Mesenchymal stem cell (in vitro differentiated cells and primary cell): ENCODE measurements at regions not wholly inside any gene's neighbourhood (a gene's known extent, or its start where the extent isn't known, plus 50 kb on each side); places are given as distances from the start of the nearest gene placed in this dataset.

Experiments used
- DNase-seq: peaks from one replicate; pipeline ENCODE4 v3.0.0-alpha.2; 2013
- H2AFZ ChIP-seq: one replicate; pipeline ENCODE4 v1.6.1; 2013; ENCODE audit warnings: low read depth, mild to moderate bottlenecking, control low read depth, inconsistent platforms, low read length, moderate library complexity
- H2AK5ac ChIP-seq: 2 replicates; pipeline ENCODE4 v1.6.1; 2013; ENCODE audit warnings: low read length, moderate library complexity, mild to moderate bottlenecking, inconsistent platforms; ENCODE audit not compliant: severe bottlenecking
- H2BK120ac ChIP-seq: one replicate; pipeline ENCODE4 v1.6.1; 2013; ENCODE audit warnings: low read depth, mild to moderate bottlenecking, inconsistent platforms, low read length, moderate library complexity
- H2BK12ac ChIP-seq, 2 experiments: one replicate each; pipeline ENCODE4 v1.6.1; 2013; ENCODE audit warnings: inconsistent platforms in 2 of 2, low read length in 2 of 2, mild to moderate bottlenecking in 2 of 2, moderate library complexity in 2 of 2, control low read depth in 1 of 2
- H2BK15ac ChIP-seq: one replicate; pipeline ENCODE4 v1.6.1; 2013; ENCODE audit warnings: mild to moderate bottlenecking, low read depth, inconsistent platforms; ENCODE audit not compliant: poor library complexity, severe bottlenecking
- H2BK5ac ChIP-seq: 2 replicates; pipeline ENCODE4 v1.6.1; 2013; ENCODE audit warnings: low read depth, mild to moderate bottlenecking, low read length, control low read depth, inconsistent platforms; ENCODE audit not compliant: poor library complexity, severe bottlenecking
- H3K14ac ChIP-seq, 2 experiments: one replicate each; pipeline ENCODE4 v1.6.1; 2013; ENCODE audit warnings: inconsistent platforms in 2 of 2, low read length in 2 of 2, control low read depth in 1 of 2, mild to moderate bottlenecking in 1 of 2, moderate library complexity in 1 of 2
- H3K18ac ChIP-seq, 2 experiments: one replicate each; pipeline ENCODE4 v1.6.1; 2013; ENCODE audit warnings: inconsistent platforms in 2 of 2, low read length in 2 of 2, control low read depth in 1 of 2, low read depth in 1 of 2, mild to moderate bottlenecking in 1 of 2
- H3K23ac ChIP-seq, 2 experiments: one replicate each; pipeline ENCODE4 v1.6.1; 2013; ENCODE audit warnings: inconsistent platforms in 2 of 2, low read length in 2 of 2, mild to moderate bottlenecking in 2 of 2, moderate library complexity in 2 of 2, control low read depth in 1 of 2
- H3K27ac ChIP-seq: 2 replicates; pipeline ENCODE4 v1.5.1; 2013; ENCODE audit warnings: mild to moderate bottlenecking, moderate library complexity, low read length, control low read depth, inconsistent platforms; ENCODE audit not compliant: poor library complexity, severe bottlenecking
- H3K27me3 ChIP-seq, 2 experiments: 2 replicates each; pipeline versions ENCODE4 v1.6.1 to v1.7.0; 2013; ENCODE audit warnings: low read length in 2 of 2, mild to moderate bottlenecking in 2 of 2, moderate library complexity in 2 of 2, control low read depth in 1 of 2, inconsistent platforms in 1 of 2; ENCODE audit not compliant: control insufficient read depth in 1 of 2, insufficient read depth in 1 of 2
- H3K36me3 ChIP-seq, 2 experiments: 2 replicates each; pipeline versions ENCODE4 v1.6.1 to v1.7.0; 2013; ENCODE audit warnings: low read length in 2 of 2, control low read depth in 1 of 2, inconsistent platforms in 1 of 2, low read depth in 1 of 2, mild to moderate bottlenecking in 1 of 2; ENCODE audit not compliant: insufficient read depth in 2 of 2, control insufficient read depth in 1 of 2
- H3K4ac ChIP-seq, 2 experiments: one replicate each; pipeline ENCODE4 v1.6.1; 2013; ENCODE audit warnings: inconsistent platforms in 2 of 2, low read length in 2 of 2, mild to moderate bottlenecking in 2 of 2, moderate library complexity in 2 of 2, control low read depth in 1 of 2, low read depth in 1 of 2
- H3K4me1 ChIP-seq: 2 replicates; pipeline ENCODE4 v1.6.1; 2013; ENCODE audit warnings: low read depth, low read length, control low read depth; ENCODE audit not compliant: control insufficient read depth, insufficient read depth
- H3K4me2 ChIP-seq: 2 replicates; pipeline ENCODE4 v1.6.1; 2013; ENCODE audit warnings: low read length, mild to moderate bottlenecking, inconsistent platforms; ENCODE audit not compliant: poor library complexity, severe bottlenecking
- H3K4me3 ChIP-seq, 2 experiments: 2 replicates each; pipeline versions ENCODE4 v1.5.1 to v1.7.0; 2013; ENCODE audit warnings: low read length in 2 of 2, mild to moderate bottlenecking in 2 of 2, control low read depth in 1 of 2, low read depth in 1 of 2; ENCODE audit not compliant: insufficient read depth in 1 of 2
- H3K79me1 ChIP-seq: replicated peaks from 2 replicates; pipeline ENCODE4 v1.6.1; 2013; ENCODE audit warnings: mild to moderate bottlenecking, control low read depth, low read length, inconsistent platforms; ENCODE audit not compliant: poor library complexity, severe bottlenecking
- H3K9ac ChIP-seq: 2 replicates; pipeline ENCODE4 v1.7.0; 2013; ENCODE audit warnings: mild to moderate bottlenecking, low read length, moderate library complexity
- H3K9me3 ChIP-seq: 2 replicates; pipeline ENCODE4 v1.7.0; 2013; ENCODE audit warnings: mild to moderate bottlenecking, low read length; ENCODE audit not compliant: control insufficient read depth
- H4K8ac ChIP-seq: one replicate; pipeline ENCODE4 v1.6.1; 2013; ENCODE audit warnings: inconsistent platforms, mild to moderate bottlenecking, low read length, moderate library complexity
- H4K91ac ChIP-seq: one replicate; pipeline ENCODE4 v1.6.1; 2013; ENCODE audit warnings: mild to moderate bottlenecking, low read length, inconsistent platforms
- WGBS: methylation state at CpG from one replicate; pipeline ENCODE4 v1.1.7; 2013; ENCODE audit warnings: mixed read lengths; 5-methylcytosine and 5-hydroxymethylcytosine counted together

DNA sequence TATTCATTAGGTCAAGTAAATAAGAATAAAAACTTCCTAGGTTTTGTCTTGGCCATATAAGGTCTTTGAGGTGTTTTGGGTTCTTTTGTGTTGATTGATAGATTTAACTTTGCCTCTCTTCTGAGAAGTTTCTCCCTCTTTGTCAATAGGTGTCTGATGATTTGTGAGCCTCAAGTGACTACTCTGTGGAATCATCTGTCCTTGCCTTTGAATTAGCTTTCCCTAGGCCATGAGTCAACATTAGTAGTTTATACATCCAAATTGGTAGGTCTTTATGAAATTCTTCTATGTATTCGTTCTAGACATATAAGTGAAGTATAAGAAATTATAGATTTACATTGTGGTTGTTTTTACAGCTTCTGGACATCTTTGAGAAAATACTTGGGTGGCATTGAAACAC lies 864.4 kb downstream of the USP25 start:
- Histone ChIP-seq H3K4me2 (no peak overlapping the region), H3K4me3 (no peak overlapping the region), H3K79me1 (no peaks in the 10 kb centered on the region), H3K4ac (no peak overlapping the region), H3K36me3 (peaks cover 0 to 6% of the 10 kb centered on the region in 2 experiments), H3K27ac (no peak overlapping the region), H2BK15ac (no peak overlapping the region), H2BK120ac (no peak overlapping the region), H4K8ac (no peak overlapping the region), H2BK5ac (no peak overlapping the region), H3K9ac (no peak overlapping the region), H3K4me1 (no peaks in the 10 kb centered on the region), H3K9me3 (no peaks in the 10 kb centered on the region), H3K27me3 (no peaks in the 10 kb centered on the region), H2BK12ac (no peak overlapping the region), H3K18ac (no peak overlapping the region), H2AFZ (no peak overlapping the region), H3K14ac (no peak overlapping the region), H4K91ac (no peak overlapping the region), H3K23ac (no peak overlapping the region), H2AK5ac (no peak overlapping the region)
- WGBS = 83% methylated on average over 1 of the region's 1 CpG
- no peak for DNase-seq

DNA sequence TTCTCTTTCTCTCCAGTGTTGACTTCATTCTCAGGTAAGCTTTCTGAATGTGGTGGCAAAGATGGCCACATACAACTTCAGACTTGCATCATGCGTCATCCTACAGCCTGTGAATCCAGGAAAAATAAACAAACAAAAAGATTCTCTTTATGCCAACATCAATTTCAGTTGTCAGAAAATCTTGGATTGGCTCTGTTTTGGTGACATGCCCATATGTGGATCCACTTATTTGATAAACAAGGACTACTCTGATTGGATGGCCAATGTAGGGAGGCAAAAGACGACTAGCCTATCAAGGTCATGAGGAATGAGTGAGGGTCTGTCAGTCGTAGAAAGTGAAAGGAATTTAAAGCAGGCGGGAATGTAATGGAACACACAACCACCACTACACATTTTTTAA lies 866.6 kb downstream of the USP25 start:
- Histone ChIP-seq H3K4me3 (no peak overlapping the region), H3K27ac (no peak overlapping the region), H3K9ac (no peak overlapping the region), H3K18ac (no peak overlapping the region), H3K14ac (no peak overlapping the region), H2AK5ac (no peak overlapping the region), H2AFZ (no peak overlapping the region), H2BK120ac (no peak overlapping the region), H2BK5ac (no peak overlapping the region), H3K23ac (no peak overlapping the region), H3K4me1 (no peaks in the 10 kb centered on the region), H3K4ac (no peak overlapping the region), H3K9me3 (no peaks in the 10 kb centered on the region), H3K36me3 (peaks cover 0 to 6% of the 10 kb centered on the region in 2 experiments), H3K27me3 (no peaks in the 10 kb centered on the region), H4K8ac (no peak overlapping the region), H2BK12ac (no peak overlapping the region), H2BK15ac (no peak overlapping the region), H3K4me2 (no peak overlapping the region), H3K79me1 (no peaks in the 10 kb centered on the region), H4K91ac (no peak overlapping the region)
- 89% methylated on average over 1 of the region's 4 CpGs for WGBS
- DNase-seq = no peak

DNA sequence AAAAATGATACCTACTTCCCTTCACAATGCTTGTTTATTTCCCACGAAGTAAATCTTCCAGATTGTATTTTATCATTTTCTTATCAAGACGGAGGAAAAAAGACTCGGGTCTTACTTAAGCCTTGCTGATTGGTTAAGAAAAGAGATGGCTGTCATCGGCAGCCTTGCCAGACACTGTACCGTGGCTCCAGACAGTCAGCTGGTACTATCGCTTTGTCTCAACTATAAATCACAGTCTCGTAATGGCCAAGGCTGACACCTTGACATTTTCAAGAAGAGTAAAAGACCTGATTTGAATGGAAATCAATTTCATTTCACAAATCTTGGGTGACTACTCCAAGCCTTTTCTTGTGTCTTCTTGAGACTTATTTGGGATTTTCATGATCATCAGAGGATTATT lies 868.0 kb downstream of the USP25 start:
- Histone ChIP-seq H3K4me2 (no peak overlapping the region), H2BK5ac (no peak overlapping the region), H4K91ac (no peak overlapping the region), H2BK120ac (no peak overlapping the region), H3K79me1 (no peaks in the 10 kb centered on the region), H3K9me3 (no peaks in the 10 kb centered on the region), H4K8ac (no peak overlapping the region), H3K36me3 (peaks cover 0 to 6% of the 10 kb centered on the region in 2 experiments), H3K4me3 (no peak overlapping the region), H3K14ac (no peak overlapping the region), H3K27ac (no peak overlapping the region), H3K4ac (no peak overlapping the region), H3K4me1 (no peaks in the 10 kb centered on the region), H2BK15ac (no peak overlapping the region), H2AFZ (no peak overlapping the region), H2AK5ac (no peak overlapping the region), H3K23ac (no peak overlapping the region), H2BK12ac (no peak overlapping the region), H3K9ac (no peak overlapping the region), H3K18ac (no peak overlapping the region), H3K27me3 (no peaks in the 10 kb centered on the region)
- DNase-seq = no peak
- 88% methylated on average over 6 of the region's 7 CpGs for WGBS

DNA sequence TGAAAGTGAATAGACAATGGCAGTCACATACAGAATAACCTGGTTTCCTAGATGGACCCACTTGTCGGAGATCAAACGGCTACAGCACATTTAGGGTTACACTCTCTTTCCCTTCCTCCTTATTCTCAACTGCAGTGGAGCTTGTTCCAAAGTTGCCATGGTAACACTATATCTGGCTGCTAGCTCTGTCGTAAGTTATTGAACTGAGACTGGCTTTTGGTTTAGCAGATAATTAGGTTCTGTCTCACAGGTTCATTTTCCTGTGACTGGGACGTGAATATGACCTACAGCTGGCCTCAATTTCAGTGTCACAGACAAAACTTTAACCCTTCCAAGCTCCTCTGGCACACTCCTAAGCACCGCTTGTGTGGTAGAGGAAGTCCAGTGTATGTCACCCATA lies 875.8 kb downstream of the USP25 start:
- Histone ChIP-seq H3K4me2 (no peak overlapping the region), H3K36me3 (peaks cover 0 to 27% of the 10 kb centered on the region in 2 experiments)

More for the DNA sequence above, 875.8 kb downstream of the USP25 start:
- no peak overlapping the region for H3K18ac ChIP-seq
- peak; percentile 5 for DNase-seq
- no peak overlapping the region for H2BK120ac ChIP-seq
- 44% methylated on average over 2 of the region's 5 CpGs for WGBS
- no peaks in the 10 kb centered on the region for H3K79me1 ChIP-seq
- H2BK12ac ChIP-seq = no peak overlapping the region
- no peaks in the 10 kb centered on the region for H3K4me1 ChIP-seq
- H2AFZ ChIP-seq = no peak overlapping the region
- no peak overlapping the region for H3K9ac ChIP-seq
- H3K9me3 ChIP-seq = no peaks in the 10 kb centered on the region
- no peak overlapping the region for H3K27ac ChIP-seq
- H3K23ac ChIP-seq = no peak overlapping the region
- H3K4me3 ChIP-seq = no peak overlapping the region
- no peak overlapping the region for H3K14ac ChIP-seq
- no peaks in the 10 kb centered on the region for H3K27me3 ChIP-seq
- no peak overlapping the region for H3K4ac ChIP-seq
- no peak overlapping the region for H2BK5ac ChIP-seq
- H2AK5ac ChIP-seq = no peak overlapping the region
- H4K8ac ChIP-seq = no peak overlapping the region
- no peak overlapping the region for H2BK15ac ChIP-seq
- H4K91ac ChIP-seq = no peak overlapping the region
